PFSK-1 (cell line): ENCODE measurements at regions not wholly inside any gene's neighbourhood (a gene's known extent, or its start where the extent isn't known, plus 50 kb on each side); places are given as distances from the start of the nearest gene placed in this dataset.

Source experiments
- FOXP2 ChIP-seq: optimal IDR thresholded peaks from 2 replicates; pipeline ENCODE3; 2011; ENCODE audit warnings: borderline replicate concordance, control low read depth, inconsistent platforms; ENCODE audit not compliant: insufficient read depth; ENCODE audit errors: extremely low read length, extremely low read depth
- POLR2AphosphoS5 ChIP-seq: IDR thresholded peaks from 2 replicates; pipeline ENCODE4 v1.6.1; 2012; ENCODE audit warnings: low read depth, mild to moderate bottlenecking, control low read depth, low read length, moderate library complexity
- SIN3A ChIP-seq: IDR thresholded peaks from 2 replicates; pipeline ENCODE4 v1.6.1; 2012; ENCODE audit warnings: mild to moderate bottlenecking, low read length, moderate library complexity, borderline replicate concordance; ENCODE audit not compliant: insufficient read depth
- TAF1 ChIP-seq: IDR thresholded peaks from 2 replicates; pipeline ENCODE4 v1.6.1; 2012; ENCODE audit warnings: low read length, control low read depth, borderline replicate concordance; ENCODE audit not compliant: insufficient read depth
- TF ChIP-seq, protein P1 (sequence below), 2 experiments: IDR thresholded peaks; 2 replicates each; pipeline versions ENCODE4 v1.6.1 to v1.8.0; 2011 to 2012; ENCODE audit warnings: low read depth in 2 of 2, low read length in 2 of 2, control low read depth in 1 of 2, inconsistent platforms in 1 of 2, mild to moderate bottlenecking in 1 of 2, moderate library complexity in 1 of 2; ENCODE audit not compliant: insufficient read depth in 1 of 2

GRCh38 chr18:73932976-73933375, 214.7 kb downstream of the FBXO15 start:
- TF ChIP-seq FOXP2 (no peak), SIN3A (no peak), POLR2AphosphoS5 (no peak), TAF1 (no peak)
- TF ChIP-seq, protein P1, sequence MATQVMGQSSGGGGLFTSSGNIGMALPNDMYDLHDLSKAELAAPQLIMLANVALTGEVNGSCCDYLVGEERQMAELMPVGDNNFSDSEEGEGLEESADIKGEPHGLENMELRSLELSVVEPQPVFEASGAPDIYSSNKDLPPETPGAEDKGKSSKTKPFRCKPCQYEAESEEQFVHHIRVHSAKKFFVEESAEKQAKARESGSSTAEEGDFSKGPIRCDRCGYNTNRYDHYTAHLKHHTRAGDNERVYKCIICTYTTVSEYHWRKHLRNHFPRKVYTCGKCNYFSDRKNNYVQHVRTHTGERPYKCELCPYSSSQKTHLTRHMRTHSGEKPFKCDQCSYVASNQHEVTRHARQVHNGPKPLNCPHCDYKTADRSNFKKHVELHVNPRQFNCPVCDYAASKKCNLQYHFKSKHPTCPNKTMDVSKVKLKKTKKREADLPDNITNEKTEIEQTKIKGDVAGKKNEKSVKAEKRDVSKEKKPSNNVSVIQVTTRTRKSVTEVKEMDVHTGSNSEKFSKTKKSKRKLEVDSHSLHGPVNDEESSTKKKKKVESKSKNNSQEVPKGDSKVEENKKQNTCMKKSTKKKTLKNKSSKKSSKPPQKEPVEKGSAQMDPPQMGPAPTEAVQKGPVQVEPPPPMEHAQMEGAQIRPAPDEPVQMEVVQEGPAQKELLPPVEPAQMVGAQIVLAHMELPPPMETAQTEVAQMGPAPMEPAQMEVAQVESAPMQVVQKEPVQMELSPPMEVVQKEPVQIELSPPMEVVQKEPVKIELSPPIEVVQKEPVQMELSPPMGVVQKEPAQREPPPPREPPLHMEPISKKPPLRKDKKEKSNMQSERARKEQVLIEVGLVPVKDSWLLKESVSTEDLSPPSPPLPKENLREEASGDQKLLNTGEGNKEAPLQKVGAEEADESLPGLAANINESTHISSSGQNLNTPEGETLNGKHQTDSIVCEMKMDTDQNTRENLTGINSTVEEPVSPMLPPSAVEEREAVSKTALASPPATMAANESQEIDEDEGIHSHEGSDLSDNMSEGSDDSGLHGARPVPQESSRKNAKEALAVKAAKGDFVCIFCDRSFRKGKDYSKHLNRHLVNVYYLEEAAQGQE (IDR thresholded peaks at IDR 0.05; ENCODE audit: insufficient read depth in 1 of 2, low read depth in 2 of 2, low read length in 2 of 2), result no peak

GRCh38 chr18:73927496-73927895, 220.1 kb downstream of the FBXO15 start:
- TF ChIP-seq TAF1 (no peak), POLR2AphosphoS5 (no peak), FOXP2 (no peak), SIN3A (no peak)
- TF ChIP-seq, protein P1 (IDR thresholded peaks at IDR 0.05; ENCODE audit: insufficient read depth in 1 of 2, low read depth in 2 of 2, low read length in 2 of 2), result no peak

DNA sequence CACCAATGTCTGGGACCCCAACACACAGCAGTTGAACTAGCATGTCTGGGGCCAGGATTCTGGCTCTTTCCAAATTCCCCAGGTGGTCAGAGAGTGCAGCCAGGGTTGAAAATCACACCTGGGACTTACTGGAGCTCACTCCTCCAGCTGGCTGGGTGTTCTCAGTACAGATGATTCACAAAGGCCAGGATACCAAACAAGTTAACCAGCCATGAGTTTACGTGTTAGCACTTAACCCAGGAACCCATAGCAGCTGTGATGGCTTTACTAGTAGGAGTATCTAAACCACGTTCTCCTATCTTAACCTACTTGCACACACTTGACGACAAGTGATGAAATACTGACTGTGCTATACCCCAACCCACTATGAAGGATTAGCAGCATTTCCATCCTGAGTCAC, 222.8 kb downstream of the FBXO15 start:
- TF ChIP-seq POLR2AphosphoS5 (no peak), TAF1 (no peak), SIN3A (no peak), FOXP2 (no peak)
- TF ChIP-seq, protein P1 (IDR thresholded peaks at IDR 0.05; ENCODE audit: insufficient read depth in 1 of 2, low read depth in 2 of 2, low read length in 2 of 2), result no peak

- TF ChIP-seq SIN3A, result no peak
- no peak for TF ChIP-seq POLR2AphosphoS5
- TF ChIP-seq, protein P1 (IDR thresholded peaks at IDR 0.05; ENCODE audit: insufficient read depth in 1 of 2, low read depth in 2 of 2, low read length in 2 of 2), result no peak
- no peak for TF ChIP-seq TAF1
Measured at GRCh38 chr18:73924307-73924706, 223.3 kb downstream of the FBXO15 start.

- no peak for TF ChIP-seq FOXP2
- TF ChIP-seq TAF1, result no peak
- TF ChIP-seq, protein P1 (IDR thresholded peaks at IDR 0.05; ENCODE audit: insufficient read depth in 1 of 2, low read depth in 2 of 2, low read length in 2 of 2), result no peak
- no peak for TF ChIP-seq POLR2AphosphoS5
- no peak for TF ChIP-seq SIN3A
Measured at GRCh38 chr18:73923866-73924265, 223.8 kb downstream of the FBXO15 start.
